ENCODE measurements at regions not wholly inside any gene's neighbourhood (a gene's known extent, or its start where the extent isn't known, plus 50 kb on each side); places are given as distances from the start of the nearest gene placed in this dataset.

- no peak for DNase-seq (ENCODE audit: low read depth in 2 of 2, low spot score in 1 of 2)
These were observed 53.4 kb upstream of the STK17B start for GRCh38 chr2:196224756-196225155.

GRCh38 chr2:196225213-196225612, 53.8 kb upstream of the STK17B start:
- DNase-seq (ENCODE audit: low read depth in 2 of 2, low spot score in 1 of 2) = no peak

- no peak for DNase-seq (ENCODE audit: low read depth in 2 of 2, low spot score in 1 of 2)
These were observed 54.8 kb upstream of the STK17B start for GRCh38 chr2:196226058-196226706.

- no peak for DNase-seq (ENCODE audit: low read depth in 2 of 2, low spot score in 1 of 2)
These were observed 55.3 kb upstream of the STK17B start for GRCh38 chr2:196226707-196227065.

GRCh38 chr2:196229013-196229412, 57.6 kb upstream of the STK17B start:
- DNase-seq (ENCODE audit: low read depth in 2 of 2, low spot score in 1 of 2) = no peak

- DNase-seq (ENCODE audit: low read depth in 2 of 2, low spot score in 1 of 2) = no peak
These were observed 58.9 kb upstream of the STK17B start for GRCh38 chr2:196230061-196230854.

GRCh38 chr2:196233021-196233804, 61.8 kb upstream of the STK17B start:
- DNase-seq (ENCODE audit: low read depth in 2 of 2, low spot score in 1 of 2) = no peak

- no peak for DNase-seq (ENCODE audit: low read depth in 2 of 2, low spot score in 1 of 2)
These were observed 62.6 kb upstream of the STK17B start for GRCh38 chr2:196233805-196234475.

GRCh38 chr2:196234672-196235071, 63.3 kb upstream of the STK17B start:
- DNase-seq (ENCODE audit: low read depth in 2 of 2, low spot score in 1 of 2) = peak in 1 of 2 donors; percentile 41

- no peak for DNase-seq (ENCODE audit: low read depth in 2 of 2, low spot score in 1 of 2)
These were observed 67.5 kb upstream of the STK17B start for GRCh38 chr2:196238836-196239380.

- peak; percentile 56 to 68 for DNase-seq (ENCODE audit: low read depth in 2 of 2, low spot score in 1 of 2)
These were observed 68.5 kb upstream of the STK17B start for GRCh38 chr2:196239622-196240587.

GRCh38 chr2:196241175-196241574, 69.8 kb upstream of the STK17B start:
- no peak for DNase-seq (ENCODE audit: low read depth in 2 of 2, low spot score in 1 of 2)

GRCh38 chr2:196242131-196242620, 70.8 kb upstream of the STK17B start:
- DNase-seq (ENCODE audit: low read depth in 2 of 2, low spot score in 1 of 2) = no peak

GRCh38 chr2:196244516-196244915, 73.1 kb upstream of the STK17B start:
- no peak for DNase-seq (ENCODE audit: low read depth in 2 of 2, low spot score in 1 of 2)

GRCh38 chr2:196244966-196245365, 73.6 kb upstream of the STK17B start:
- no peak for DNase-seq (ENCODE audit: low read depth in 2 of 2, low spot score in 1 of 2)

- no peak for DNase-seq (ENCODE audit: low read depth in 2 of 2, low spot score in 1 of 2)
These were observed 74.2 kb upstream of the STK17B start for GRCh38 chr2:196245378-196246140.

- no peak for DNase-seq (ENCODE audit: low read depth in 2 of 2, low spot score in 1 of 2)
These were observed 76.0 kb upstream of the STK17B start for GRCh38 chr2:196247114-196247975.

GRCh38 chr2:196247976-196248280, 76.5 kb upstream of the STK17B start:
- no peak for DNase-seq (ENCODE audit: low read depth in 2 of 2, low spot score in 1 of 2)
